D721Med (cell line): ENCODE measurements at regions not wholly inside any gene's neighbourhood (a gene's known extent, or its start where the extent isn't known, plus 50 kb on each side); places are given as distances from the start of the nearest gene placed in this dataset.

ENCODE experiments used
- DNase-seq: peaks from one replicate; pipeline ENCODE4 v3.0.0; 2011; ENCODE audit warnings: low spot score; ENCODE audit not compliant: insufficient read length
- FAIRE-seq: peaks from 2 replicates; lab custom pipeline; 2011; peaks lifted over from hg19 to GRCh38; lab: Jason Lieb, UNC
- TF ChIP-seq, protein P1 (sequence below): IDR thresholded peaks from 2 replicates; pipeline ENCODE4 v1.5.1; 2012; ENCODE audit warnings: mild to moderate bottlenecking, control low read depth; ENCODE audit not compliant: insufficient read depth; ENCODE audit errors: missing control alignments

DNA sequence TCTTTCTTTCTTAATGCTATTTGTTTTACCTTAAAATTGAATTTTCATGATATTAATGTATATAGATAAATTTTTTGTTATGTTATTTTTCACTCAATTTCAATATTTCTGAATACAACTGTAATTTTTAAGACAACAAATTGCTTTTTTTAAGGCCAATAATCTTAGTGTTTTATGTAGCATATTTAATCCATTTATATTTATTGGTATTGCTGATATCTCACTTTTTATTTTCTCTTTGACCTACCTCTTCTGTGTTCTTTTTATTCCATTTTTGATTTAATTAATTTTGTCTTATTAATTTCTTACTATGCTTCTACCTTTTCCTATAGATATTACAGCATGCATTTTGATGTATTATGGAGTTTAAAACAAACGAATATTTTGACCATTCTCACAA, 460.1 kb upstream of the AGA start:
- TF ChIP-seq, protein P1, sequence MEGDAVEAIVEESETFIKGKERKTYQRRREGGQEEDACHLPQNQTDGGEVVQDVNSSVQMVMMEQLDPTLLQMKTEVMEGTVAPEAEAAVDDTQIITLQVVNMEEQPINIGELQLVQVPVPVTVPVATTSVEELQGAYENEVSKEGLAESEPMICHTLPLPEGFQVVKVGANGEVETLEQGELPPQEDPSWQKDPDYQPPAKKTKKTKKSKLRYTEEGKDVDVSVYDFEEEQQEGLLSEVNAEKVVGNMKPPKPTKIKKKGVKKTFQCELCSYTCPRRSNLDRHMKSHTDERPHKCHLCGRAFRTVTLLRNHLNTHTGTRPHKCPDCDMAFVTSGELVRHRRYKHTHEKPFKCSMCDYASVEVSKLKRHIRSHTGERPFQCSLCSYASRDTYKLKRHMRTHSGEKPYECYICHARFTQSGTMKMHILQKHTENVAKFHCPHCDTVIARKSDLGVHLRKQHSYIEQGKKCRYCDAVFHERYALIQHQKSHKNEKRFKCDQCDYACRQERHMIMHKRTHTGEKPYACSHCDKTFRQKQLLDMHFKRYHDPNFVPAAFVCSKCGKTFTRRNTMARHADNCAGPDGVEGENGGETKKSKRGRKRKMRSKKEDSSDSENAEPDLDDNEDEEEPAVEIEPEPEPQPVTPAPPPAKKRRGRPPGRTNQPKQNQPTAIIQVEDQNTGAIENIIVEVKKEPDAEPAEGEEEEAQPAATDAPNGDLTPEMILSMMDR, result no peak
- DNase-seq, result no peak
- FAIRE-seq, result no peak

DNA sequence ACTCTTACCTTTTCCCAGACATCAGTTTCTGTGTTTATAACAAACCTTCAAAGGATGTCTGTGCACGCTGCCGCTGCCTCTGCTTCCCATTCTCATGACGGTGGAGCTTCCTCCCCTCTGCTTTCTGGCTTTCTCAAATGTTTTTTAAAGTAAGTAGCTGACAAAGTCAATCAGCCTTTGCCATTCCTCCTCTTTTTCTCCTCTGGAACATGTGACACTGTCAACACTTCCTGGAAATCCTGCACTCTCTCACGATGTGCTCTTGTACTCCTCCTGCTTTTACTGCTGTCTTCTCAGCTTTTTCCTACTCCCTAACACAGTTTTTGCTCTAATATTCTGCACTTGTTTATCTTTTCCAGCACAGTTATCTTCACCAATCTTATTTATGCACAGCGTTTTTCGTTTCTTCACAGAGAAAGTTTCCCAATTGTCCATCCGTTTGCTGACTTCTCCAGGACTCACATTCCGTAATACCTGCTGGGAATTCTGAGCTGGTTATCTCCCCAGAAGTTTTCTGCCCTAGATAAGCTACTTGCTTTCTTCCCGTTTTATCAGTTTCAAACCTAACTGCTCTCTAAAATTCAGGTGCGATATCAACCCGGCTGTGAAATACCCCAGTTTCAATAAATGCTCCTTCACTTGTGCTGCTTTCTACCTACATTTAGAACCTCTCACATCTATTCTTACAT, 465.6 kb upstream of the AGA start:
- TF ChIP-seq, protein P1, result no peak
- FAIRE-seq (peak; percentile 56), DNase-seq (no peak)

DNA sequence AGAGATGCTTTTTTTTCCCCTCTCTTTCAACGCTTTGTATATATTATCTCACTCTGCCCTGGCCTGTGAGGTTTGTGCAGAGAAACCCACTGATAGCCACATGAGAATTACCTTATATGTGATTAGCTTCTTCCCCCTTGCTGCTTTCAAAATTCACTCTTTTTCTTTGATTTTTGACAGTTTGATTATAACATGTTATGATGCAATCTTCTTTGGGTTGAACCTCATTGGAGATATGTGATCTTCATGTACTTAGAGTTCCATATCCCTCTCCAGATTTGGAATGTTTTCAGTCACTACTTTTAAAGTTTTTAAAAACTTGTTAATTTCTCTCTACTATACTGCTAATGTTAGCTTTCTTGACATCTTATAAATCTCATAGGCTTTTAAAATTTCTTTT, 479.5 kb upstream of the AGA start:
- TF ChIP-seq, protein P1, result no peak
- DNase-seq (no peak), FAIRE-seq (no peak)

DNA sequence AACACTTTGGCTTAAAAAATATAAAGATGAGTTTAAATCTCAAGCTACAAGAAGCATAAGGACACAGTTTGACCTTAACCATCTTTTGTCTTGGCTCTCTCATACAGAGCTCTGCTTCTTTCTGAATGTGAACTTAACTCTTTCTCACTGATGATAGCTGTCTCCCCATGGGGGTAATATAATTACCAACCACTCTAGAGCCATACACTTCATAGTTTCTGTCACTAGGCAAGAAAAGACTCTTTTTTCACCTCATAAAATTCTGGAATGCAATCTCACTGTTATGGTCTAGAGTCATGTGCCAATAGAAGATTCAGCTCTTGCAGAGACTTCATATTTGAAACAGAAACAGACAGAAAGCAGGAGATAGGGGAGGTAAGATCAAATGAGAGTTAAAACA, 481.7 kb upstream of the AGA start:
- TF ChIP-seq, protein P1, result no peak
- FAIRE-seq (no peak), DNase-seq (no peak)

DNA sequence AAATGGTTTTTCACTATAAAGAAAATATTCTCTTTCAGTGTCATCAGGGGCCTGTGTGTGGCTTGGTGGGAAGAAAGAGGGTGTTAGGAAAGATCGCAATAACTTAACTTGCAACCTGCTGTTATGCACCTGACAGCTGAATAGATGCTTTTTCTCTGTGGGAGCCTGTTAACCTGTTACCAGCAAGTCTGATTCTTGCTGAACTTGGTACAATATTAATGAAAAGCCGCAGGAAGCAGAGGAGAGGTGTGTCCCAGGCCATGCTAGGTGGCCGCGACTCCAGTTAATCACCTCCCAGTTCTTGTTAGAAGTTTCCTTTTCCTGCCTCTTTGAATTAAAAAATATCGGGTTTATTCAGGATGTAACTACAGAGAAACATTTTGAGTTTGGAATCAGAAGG, 494.8 kb upstream of the AGA start:
- no peak for FAIRE-seq
- DNase-seq, result no peak

DNA sequence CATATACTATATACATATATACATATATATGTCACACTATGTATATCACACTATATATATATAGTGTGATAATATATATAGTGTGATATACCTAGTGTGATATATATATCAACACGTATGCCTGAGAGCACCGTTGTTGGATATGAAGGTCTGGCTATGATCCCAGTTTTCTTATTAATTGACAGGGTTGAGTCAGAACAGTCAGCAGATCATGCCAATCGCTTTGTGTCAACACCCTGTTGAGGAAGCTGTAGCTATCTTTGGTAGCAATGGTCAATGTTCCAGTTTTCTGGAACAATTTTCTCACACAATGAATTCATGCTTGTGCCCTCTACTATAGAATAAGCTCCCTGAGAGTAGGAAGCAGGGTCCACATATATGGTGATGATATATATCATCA, 496.0 kb upstream of the AGA start:
- FAIRE-seq, result no peak
- DNase-seq, result no peak
- TF ChIP-seq, protein P1, result no peak

More for the DNA sequence above, 494.8 kb upstream of the AGA start:
- TF ChIP-seq, protein P1, result no peak

DNA sequence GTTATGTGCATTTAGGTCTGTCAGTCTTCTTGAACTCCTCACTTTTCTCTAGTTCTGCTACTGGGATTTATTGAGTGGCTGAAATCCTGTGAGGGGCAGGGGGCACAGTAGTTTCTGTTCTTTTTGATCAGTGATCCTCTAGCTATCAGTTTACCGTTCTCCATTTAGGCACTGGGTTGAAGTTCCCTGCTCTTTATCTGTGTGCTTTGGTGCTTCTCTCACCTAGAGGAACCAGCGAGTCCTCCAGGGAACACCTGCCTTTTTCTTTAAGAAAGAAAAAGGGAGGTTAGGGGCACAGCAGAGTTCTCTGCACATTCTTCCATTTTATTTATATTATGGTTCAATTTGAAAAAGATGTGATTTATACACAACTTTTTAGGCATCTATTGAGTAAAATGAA, 503.0 kb upstream of the AGA start:
- FAIRE-seq, result no peak
- TF ChIP-seq, protein P1, result no peak

More for the DNA sequence above, 503.0 kb upstream of the AGA start:
- DNase-seq, result no peak
